HG03342 (cell line): ENCODE measurements at regions not wholly inside any gene's neighbourhood (a gene's known extent, or its start where the extent isn't known, plus 50 kb on each side); places are given as distances from the start of the nearest gene placed in this dataset.

ENCODE experiments used
- ATAC-seq: cut with Tn5 transposase; IDR thresholded peaks from one replicate; pipeline ENCODE4 v1.9.1; 2021; ENCODE audit warnings: mild to moderate bottlenecking, moderate library complexity; ENCODE audit not compliant: unreplicated experiment

DNA sequence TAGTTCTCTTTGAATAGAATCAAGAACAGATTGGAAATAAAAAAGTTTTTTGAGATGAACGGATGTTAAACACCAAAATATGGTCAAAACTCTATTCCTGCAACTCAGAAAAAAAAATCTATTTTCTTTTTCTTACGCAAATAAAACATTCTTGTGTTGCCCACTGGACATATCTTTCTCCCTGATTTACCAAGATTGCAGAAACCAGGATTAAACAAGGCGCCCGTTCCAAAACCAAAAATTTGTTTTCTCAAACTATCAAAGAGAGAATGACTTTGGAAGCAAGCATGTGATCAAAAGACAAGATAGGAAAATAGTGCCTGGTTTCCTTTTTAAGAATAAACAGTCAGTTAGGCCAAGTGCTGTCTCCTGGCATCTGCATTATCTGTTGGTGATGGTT, 273.1 kb downstream of the CLIC5 start:
- ATAC-seq = no peak

DNA sequence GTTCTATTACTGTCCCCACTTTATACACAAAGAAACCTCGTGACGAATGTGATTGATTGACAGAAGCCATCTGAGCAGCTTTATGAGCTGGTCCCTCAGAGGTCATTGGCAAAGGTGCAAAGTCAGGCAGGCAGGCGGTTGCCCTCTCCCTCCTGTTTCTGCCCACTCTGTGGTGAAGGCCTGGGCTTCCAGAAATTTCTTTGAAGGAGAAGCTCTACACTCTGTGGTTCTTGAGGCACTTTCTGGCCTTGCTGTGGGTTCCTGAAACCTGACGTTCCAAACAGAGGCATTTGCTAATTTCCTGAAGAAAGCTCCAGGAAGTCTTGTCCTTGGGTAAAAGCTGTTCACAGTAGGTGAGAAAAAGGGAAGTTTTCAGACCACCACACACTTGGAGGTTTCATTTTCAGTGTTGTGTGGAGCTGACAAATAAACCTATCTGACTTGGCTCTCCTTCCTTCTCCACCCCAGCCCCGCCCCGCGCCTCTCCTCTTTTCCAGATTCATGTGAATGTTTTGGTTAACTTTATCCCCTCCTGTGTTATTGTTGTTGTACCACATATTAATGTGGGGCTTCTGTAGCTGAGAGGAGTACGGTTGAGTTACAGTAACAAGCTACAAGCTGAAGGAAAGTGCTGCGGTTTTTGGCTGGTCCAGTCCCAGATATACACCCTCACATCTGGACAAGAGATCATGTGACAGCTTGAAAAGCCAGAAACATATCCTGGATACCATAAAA, 274.1 kb downstream of the CLIC5 start:
- peak; percentile 64 for ATAC-seq

DNA sequence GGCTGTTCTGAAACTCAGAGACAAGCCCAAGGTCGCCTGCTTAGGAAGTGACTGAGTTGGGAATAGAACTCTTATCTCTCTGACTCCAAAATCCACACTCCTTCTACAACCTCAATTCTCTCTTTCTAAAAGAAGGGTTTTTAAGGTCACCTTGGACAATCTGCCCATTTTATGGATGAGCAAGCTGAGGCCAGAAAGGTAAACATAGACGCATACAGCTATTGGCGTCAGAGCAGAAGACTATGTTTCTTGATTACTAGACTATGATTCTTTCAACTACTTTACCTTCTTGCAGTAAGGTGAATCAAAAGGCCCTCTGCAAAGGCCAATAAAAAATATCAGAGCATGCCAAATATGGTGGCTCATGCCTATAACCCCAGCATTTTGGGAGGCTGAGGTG, 276.6 kb downstream of the CLIC5 start:
- ATAC-seq = no peak

DNA sequence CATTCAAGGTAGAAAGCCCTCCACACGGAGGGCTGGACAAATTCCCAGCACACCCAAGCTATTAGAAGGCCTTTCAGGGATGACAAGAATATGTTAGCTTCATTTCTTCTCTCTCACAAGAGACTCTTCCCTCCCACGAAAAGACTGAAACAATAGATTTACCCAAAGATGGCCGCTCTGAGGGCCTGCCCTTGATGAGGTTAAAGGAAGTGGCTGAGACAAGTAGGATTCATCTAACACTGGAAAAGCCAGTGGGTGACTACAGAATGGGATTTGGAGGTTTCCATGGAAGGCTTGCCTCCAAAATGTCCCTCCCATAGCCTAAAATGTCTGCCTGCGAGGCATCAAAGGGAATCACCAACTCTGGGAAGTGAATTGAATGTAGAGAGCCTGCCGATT, 277.6 kb downstream of the CLIC5 start:
- ATAC-seq = no peak

DNA sequence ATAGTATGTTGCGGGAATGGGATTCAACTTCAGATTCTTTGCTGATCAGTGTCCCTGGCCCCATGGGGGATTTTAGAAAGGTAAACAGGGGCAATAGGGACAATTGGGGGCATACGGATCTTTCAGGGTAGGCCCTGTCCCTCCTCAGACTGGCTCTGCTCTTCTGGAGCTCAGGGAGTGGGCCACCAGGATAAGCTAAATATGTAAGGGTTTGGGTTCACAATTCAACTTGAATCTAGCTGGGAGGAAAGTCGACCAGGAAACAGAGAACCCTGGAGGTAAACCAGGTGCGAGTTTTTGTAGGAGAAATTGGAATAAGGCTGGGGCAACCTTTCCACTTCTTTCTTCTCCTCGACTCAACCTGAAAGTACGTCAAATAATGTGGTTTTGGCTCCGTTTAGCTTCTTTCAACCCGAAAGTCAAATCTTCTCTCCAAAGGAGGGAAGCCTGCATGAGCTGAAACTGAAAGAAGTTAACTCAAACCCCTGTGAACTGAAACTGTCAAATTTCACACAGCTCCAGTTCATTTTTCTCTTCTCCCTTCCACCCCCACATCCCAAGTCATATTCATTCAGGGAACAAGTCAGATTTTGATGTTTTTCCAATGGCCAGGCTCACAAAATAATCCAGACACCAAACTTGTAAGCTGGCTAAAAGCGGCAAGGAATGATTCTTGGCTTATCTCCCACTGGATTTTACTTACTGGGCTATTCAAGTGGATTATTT, 278.2 kb downstream of the CLIC5 start:
- ATAC-seq = peak; percentile 75

DNA sequence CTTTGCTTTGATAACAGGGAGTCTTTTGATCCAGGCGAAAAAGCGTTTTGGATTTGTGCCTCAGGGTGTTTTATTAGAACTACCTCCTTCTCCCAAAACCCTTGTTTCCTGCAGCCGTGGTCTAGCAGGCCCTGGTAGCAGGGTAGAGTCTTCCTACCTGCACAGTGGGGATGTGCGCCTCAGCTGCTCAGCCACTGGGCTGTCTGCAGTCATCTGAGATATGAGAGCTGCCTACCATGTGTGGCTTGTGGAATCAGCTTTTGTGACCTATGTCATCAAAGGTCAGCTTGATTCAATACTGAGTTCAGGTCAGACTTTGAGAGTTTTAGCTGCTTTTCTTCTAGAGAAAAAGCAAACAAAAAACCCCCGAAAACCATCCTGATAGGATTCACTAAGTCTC, 279.5 kb downstream of the CLIC5 start:
- ATAC-seq = no peak

DNA sequence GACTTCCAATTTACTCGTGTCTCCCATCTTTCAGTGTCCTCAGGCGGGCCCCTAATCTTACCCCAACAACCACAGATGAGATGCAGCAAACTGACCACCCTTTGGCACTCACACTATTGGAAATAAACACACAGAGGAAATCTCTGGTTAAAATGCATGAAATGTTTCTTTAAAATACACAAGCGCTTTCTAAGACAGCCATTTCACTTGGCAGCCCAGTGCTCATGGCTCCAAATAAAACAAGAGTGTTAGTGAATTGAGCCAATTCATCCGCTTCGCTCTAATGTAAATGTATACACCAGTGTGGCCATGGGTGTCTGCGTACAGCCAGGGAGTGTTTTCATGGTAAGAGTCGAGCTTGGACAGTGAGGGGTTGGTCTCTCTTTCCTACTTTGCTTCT, 282.9 kb downstream of the CLIC5 start:
- ATAC-seq = no peak

DNA sequence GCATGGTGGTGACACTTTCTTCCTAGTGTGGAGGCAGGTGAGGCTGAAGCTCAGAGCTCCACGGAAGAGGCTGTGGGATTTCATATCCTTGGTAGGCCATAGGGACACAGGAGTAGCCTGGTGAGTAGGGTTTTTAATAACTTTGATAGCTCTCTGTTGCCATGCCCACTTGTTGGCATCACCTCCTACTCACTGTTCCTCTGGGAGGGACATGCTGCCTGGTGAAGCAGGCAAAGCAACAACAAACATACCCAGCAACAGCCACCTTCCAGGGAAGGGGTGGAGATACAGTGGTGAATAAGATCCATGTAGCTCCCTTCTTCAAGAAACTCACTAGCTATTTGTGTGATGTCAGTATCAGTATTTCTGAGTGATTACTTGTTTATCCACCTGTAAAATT, 285.4 kb downstream of the CLIC5 start:
- no peak for ATAC-seq

DNA sequence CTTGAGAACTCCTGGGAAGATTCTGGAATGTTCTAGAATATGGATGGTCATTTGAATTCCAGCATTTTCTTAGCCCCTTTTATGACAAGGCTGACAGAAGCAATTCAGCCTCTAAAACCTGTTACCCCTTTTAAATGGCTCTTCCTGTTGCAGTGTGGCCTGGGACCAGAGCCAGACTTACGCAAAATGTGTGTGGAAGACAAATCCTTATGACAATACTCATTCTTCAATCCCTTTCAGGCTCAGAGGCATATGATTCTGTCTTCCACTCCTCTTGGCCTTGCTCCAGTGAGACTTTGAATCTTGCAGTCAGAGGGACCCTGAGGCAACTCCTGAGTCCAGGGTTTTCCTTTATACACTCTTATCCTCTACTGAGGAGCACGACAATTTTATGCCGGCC, 287.0 kb downstream of the CLIC5 start:
- ATAC-seq = no peak

DNA sequence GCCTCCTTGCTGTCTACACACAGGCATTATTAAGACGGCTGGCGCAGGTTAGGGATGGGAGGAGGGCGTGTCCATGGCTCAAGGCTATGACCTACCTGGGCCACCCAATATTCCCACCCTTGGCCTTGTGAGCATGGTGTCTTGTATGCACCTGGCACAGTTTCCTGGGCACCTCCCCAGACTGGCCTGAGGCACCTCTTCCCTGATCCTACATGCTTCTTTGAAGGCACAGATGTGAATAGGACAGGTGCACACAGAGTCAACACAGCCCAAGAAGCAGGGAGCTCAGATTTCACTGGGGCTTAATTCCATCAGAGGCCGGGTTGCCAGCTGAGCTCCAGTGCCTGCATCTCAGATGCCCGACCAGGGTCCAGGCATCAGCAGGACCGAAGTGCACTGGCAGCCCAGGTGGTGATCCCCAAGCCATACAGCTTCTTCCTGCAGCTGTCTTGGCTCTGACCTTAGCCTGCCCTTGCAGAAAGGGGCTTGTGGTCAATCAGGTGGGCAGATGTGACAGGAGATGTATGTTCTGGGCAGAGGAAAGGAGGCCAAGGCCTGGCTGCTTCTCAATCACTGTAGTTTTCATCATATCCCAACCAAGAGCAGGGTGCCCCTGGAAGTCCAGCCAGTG, 287.7 kb downstream of the CLIC5 start:
- ATAC-seq = no peak

DNA sequence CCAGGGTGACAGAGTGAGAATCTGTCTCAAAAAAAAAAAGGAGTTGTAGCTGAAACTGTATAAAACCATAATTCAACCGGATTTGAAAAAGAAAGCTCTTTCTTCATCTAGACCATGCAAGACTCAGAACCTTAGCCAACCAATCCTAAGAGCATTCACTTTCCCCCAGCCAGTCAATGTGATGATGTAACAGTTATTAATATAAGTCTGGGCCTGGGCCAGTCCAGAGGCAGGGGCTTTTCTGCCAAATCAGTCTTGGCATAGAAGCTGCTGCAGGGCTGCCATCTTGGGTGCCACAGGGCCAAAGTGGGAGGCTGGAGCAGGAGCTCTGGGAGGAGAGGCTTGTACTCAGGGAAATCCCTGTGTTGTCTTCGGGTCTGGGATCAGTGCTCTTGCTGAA, 288.4 kb downstream of the CLIC5 start:
- ATAC-seq = no peak

DNA sequence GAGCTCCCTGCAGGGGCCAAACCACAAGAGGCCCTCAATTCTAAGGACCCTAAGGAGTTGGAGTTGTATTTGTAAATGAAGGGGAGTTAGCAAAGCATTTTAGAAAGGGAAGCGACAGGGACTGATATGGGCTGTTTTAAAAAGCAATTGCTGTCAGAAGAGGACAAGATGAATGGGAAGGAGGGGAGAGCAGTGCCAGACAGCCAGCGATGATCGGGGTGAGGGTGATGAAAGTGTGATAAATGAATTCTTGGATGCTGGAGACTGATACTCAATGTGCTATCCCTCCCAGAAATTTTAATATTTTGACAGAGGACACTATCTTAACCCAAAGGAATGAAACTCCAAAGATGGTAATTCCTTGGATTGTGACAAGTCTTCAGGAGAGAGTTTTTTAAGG, 289.2 kb downstream of the CLIC5 start:
- no peak for ATAC-seq

DNA sequence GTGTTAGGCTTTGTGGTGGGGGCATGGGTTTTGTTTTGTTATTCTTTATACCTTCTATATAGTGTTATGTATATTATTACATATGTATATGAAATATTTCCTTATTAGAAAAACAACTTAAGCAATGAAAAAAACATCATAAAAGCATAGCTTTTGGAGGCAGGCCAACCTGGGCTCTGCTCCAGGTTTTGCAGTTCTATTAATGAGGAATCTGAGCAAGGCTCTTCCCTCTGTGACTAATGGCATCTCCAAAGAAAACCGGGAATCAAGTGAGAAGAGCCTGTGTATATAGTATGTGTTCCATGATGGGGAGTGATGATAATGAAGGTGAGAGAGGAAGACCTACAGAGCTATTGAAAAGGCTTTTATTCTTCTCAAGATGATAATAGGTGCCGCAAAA, 291.1 kb downstream of the CLIC5 start:
- no peak for ATAC-seq

DNA sequence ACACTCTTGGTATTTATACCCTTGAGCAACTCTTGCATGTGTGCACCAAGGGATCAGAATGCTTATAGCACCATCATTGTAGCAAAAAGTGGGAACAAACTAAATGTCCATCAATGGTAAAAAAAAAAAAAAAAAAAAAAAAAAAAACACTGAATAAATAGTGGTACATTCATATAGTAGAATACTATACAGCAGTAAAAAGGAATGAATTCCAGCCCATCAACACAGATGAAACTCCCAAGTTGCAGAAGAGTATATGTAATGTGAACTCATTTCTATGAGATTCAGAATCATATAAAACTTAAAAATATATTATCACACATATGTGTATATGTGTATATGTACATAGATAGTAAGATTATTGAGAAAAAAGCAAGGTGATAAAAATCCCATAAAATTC, 291.6 kb downstream of the CLIC5 start:
- ATAC-seq = no peak

DNA sequence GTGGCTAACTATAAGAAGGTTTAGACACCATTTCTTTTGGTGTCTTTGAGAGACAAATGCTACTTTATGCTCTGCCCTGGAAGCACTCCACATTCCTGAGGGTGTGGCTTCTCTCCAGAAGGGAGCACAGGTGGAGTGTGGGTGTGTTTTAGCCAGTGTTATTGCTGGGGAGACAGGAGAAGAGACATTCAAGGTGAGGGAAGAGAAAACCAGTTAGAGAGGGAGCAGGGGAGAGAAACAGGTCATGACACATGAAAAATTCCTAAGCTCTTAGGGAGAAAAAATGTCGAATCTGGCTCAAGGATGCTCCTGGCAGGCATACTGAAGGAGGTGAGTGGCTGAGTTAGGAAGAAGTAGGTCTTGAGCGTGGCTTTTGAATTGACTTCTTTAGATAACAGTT, 292.8 kb downstream of the CLIC5 start:
- ATAC-seq = no peak

DNA sequence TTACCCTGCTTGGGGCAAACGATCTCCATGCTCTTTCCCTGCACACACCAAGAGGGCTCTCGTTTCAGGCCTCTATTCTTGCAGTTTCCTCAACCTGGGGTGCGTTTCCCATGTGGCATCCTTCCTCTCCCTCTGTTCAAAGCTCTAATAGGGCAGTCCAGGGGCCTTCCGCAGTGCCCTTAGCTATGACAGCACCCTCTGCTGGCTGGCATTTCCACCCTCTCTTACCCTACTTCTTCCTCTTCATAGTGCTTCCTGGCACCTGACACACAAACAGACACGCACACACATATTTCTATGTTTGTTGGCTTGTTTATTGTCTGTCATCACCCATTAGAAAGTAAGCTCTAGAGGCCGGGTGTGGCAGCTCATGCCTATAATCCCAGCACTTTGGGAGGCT, 294.0 kb downstream of the CLIC5 start:
- no peak for ATAC-seq

DNA sequence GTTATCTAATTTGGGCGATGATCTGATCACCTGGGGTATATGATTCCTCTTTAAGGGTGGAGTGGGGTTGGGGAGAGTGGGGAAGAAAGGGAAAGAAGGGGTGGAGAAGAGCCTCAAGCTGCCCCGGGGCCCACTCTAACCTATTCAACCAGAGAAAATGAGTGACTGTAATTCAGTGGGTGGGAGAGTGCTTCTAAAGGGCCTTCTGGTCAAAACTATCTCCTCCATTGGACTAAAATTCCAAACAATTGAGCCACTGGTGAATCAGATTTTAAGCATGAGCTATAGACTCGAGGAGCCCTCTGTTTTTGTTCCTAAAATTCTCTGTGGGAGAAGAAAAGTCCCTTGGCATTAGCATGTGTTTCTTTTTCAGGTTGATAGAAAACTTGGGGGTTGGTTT, 296.8 kb downstream of the CLIC5 start:
- no peak for ATAC-seq

DNA sequence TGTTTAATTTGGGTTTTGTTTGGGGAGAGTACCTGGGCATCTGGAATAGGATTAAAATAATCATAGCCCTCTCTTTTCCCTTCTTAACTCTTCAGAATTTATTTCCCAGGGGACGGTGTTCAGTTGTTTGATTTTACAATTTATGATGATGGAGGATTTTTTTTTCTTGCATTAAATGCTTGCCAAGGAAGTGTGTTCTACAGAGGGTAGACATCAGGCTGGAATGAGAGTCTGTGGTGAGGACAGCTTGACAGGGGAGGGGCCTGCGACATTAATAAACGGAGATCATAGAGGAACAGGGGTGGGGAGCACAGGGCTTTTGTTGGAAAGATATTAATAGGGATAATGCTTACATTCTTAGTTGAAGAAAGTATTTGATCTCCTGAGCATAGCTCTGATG, 297.5 kb downstream of the CLIC5 start:
- no peak for ATAC-seq

DNA sequence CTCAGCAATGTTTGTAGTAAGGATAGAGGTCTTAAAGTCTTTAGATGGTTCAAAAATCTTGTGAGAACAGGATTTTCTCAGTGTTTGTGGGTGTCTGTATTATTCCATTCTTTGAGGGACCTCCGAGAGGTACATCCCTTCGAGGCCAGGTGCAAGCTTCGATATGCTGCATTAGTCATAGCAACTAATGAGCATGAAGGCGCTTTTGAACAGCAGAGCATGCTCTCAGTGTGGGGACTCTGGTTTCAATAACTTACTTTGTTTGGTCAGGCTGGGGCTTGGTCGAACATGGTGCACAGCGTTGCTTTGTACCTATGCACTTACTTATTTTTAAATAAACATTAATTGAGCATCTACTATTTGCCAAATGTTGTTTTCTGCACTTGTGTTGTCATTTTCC, 297.9 kb downstream of the CLIC5 start:
- ATAC-seq = no peak

DNA sequence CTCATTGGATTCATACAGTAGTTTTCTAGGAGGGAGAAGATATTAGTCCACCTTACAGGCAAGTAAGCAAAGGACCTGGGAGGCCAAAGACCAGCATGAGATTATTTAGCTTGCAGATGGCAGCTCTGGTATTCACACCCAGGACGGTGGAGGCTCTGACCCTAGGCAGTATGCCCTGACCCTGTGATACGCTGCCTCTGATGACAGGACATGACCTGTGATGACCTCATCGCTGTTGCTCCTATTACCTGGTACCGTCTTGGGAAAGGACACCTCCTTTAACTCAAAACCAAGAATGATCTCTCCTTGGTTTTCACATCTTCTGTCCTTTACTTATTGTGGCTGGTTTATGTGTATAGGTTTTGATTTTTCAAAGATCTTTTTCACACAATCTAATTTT, 298.6 kb downstream of the CLIC5 start:
- ATAC-seq = no peak

DNA sequence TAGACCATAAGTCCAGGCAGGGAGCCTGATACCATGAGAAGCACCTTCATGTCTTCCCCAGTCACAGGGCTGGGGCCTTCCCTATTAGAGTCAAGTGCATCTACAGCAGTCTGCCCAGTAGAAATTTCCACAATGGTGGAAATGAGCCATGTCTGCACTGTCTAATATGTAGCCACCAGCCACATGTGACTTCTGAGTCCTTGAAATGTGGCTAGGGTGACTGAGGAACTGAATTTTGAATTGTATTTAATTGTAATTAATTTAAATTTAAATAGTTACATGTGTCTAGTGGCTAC, 300.2 kb downstream of the CLIC5 start:
- ATAC-seq = no peak

DNA sequence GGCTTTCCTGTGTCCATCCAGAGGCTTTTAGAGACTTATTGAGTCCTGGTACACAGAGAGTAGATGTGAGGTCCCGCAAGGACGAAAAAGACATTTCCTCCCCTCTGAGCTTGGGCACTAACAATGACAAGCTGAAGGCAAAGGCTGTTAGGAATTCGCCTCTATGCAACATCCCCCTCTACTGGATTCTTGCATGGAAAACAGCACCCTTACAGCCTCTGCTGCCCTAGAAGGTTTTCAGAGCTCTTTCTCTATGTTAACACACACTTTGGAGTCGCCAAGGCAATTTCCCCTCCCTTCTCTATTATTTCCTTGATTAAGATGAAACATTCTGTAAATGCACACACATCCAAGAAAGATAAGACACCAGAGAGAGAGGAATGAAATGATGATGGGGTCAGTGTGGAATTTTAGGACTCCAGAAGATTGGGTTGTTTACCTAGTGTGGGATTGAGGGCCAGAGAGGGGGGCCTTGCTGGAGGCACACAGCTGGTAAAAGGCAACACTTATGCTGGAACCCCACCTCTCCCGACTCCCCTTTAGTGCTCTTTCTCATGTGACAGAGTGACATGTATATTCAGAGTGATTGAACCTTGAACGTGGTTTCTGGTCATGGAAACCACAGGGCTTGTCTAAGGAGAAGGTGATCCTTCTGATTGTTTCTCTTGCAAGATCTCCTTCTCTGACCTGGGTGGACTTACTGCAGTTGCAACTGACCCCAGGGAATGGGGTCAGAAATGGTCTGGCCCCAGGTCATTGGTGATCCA, 300.7 kb downstream of the CLIC5 start:
- no peak for ATAC-seq
